WTC11 (cell line): ENCODE measurements at regions not wholly inside any gene's neighbourhood (a gene's known extent, or its start where the extent isn't known, plus 50 kb on each side); places are given as distances from the start of the nearest gene placed in this dataset.

ENCODE experiments used
- ATAC-seq: fragments of 200-7000 bp; cut with Tn5 transposase; 2 replicates; pipeline ENCODE4 v1.10.0; 2021; ENCODE audit warnings: mild to moderate bottlenecking, moderate library complexity
- CTCF ChIA-PET: fragments of 300-600 bp; sonication (Branson Sonifier 250); formaldehyde crosslinking; loops from one replicate; lab custom pipeline; 2021; ENCODE audit warnings: antibody characterized with exemption; lab: Charles Lee
- POLR2A ChIA-PET: fragments of 350-600 bp; sonication (Branson Sonifier 250); formaldehyde crosslinking; loops from one replicate; lab custom pipeline; 2021; ENCODE audit warnings: antibody characterized with exemption; lab: Charles Lee
- DNase-seq: peaks from one replicate; pipeline ENCODE4 v3.0.0; 2021; ENCODE audit warnings: low spot score
- H3K27ac Mint-ChIP-seq: 2 replicates; pipeline ENCODE4 v1.8.0; 2021; ENCODE audit warnings: mixed read lengths
- H3K27me3 Mint-ChIP-seq: 2 replicates; pipeline ENCODE4 v1.8.0; 2021; ENCODE audit warnings: low read depth, mild to moderate bottlenecking, moderate library complexity, mixed read lengths
- H3K36me3 Mint-ChIP-seq: 2 replicates; pipeline ENCODE4 v1.8.0; 2021; ENCODE audit warnings: mixed read lengths
- H3K4me1 Mint-ChIP-seq: 2 replicates; pipeline ENCODE4 v1.8.0; 2022; ENCODE audit warnings: mixed read lengths
- H3K4me3 Mint-ChIP-seq: 2 replicates; pipeline ENCODE4 v1.8.0; 2021; ENCODE audit warnings: mild to moderate bottlenecking, moderate library complexity, mixed read lengths
- H3K9me3 Mint-ChIP-seq: 2 replicates; pipeline ENCODE4 v1.8.0; 2021; ENCODE audit warnings: mixed read lengths
- ATF3 ChIP-seq: sonication (generic); formaldehyde crosslinking; conservative IDR thresholded peaks from 2 replicates; pipeline ENCODE4 v1.8.1; 2022; ENCODE audit warnings: mild to moderate bottlenecking, missing genetic modification reagents
- EMX1 ChIP-seq: fragments of 250-450 bp; sonication (Bioruptor Pico); IDR thresholded peaks from 2 replicates; pipeline ENCODE4 v1.8.0; 2021; ENCODE audit warnings: mild to moderate bottlenecking
- ERG ChIP-seq: fragments of 250-450 bp; sonication (Bioruptor Pico); IDR thresholded peaks from 2 replicates; pipeline ENCODE4 v1.8.0; 2021; ENCODE audit warnings: mild to moderate bottlenecking
- ESRRA ChIP-seq: sonication (generic); formaldehyde crosslinking; IDR thresholded peaks from 2 replicates; pipeline ENCODE4 v1.8.1; 2022; ENCODE audit warnings: mild to moderate bottlenecking, missing genetic modification reagents, borderline replicate concordance
- GABPB1 ChIP-seq: sonication (generic); formaldehyde crosslinking; IDR thresholded peaks from 2 replicates; pipeline ENCODE4 v1.8.1; 2023; ENCODE audit warnings: mild to moderate bottlenecking, missing genetic modification reagents
- GRHL2 ChIP-seq: fragments of 250-450 bp; sonication (Bioruptor Pico); IDR thresholded peaks from 2 replicates; pipeline ENCODE4 v1.8.0; 2022; ENCODE audit warnings: mild to moderate bottlenecking, moderate library complexity; ENCODE audit not compliant: insufficient replicate concordance, severe bottlenecking
- MYBL2 ChIP-seq: sonication (generic); formaldehyde crosslinking; IDR thresholded peaks from 2 replicates; pipeline ENCODE4 v1.8.1; 2023; ENCODE audit warnings: mild to moderate bottlenecking, moderate library complexity, missing genetic modification reagents
- STAT6 ChIP-seq: sonication (generic); formaldehyde crosslinking; conservative IDR thresholded peaks from 2 replicates; pipeline ENCODE4 v1.8.1; 2023; ENCODE audit warnings: mild to moderate bottlenecking, low read depth, missing genetic modification reagents, moderate library complexity
- ZNF317 ChIP-seq: sonication (generic); formaldehyde crosslinking; IDR thresholded peaks from 2 replicates; pipeline ENCODE4 v1.8.1; 2023; ENCODE audit warnings: low read depth, mild to moderate bottlenecking, moderate library complexity, missing genetic modification reagents, borderline replicate concordance
- ZNF512 ChIP-seq: sonication (generic); formaldehyde crosslinking; IDR thresholded peaks from 2 replicates; pipeline ENCODE4 v1.8.1; 2022; ENCODE audit warnings: missing genetic modification reagents, borderline replicate concordance
- TF ChIP-seq, protein P1 (sequence below): sonication (generic); formaldehyde crosslinking; IDR thresholded peaks from 2 replicates; pipeline ENCODE4 v1.8.1; 2022; ENCODE audit warnings: low read depth, mild to moderate bottlenecking, moderate library complexity, missing genetic modification reagents, borderline replicate concordance
- TF ChIP-seq, protein P2 (sequence below): sonication (generic); formaldehyde crosslinking; IDR thresholded peaks from 2 replicates; pipeline ENCODE4 v1.8.1; 2023; ENCODE audit warnings: mild to moderate bottlenecking, missing genetic modification reagents
- TF ChIP-seq, protein P3 (sequence below): sonication (generic); formaldehyde crosslinking; IDR thresholded peaks from 2 replicates; pipeline ENCODE4 v1.8.1; 2023; ENCODE audit warnings: mild to moderate bottlenecking, missing genetic modification reagents, borderline replicate concordance

- no peak for ATAC-seq
- H3K27ac Mint-ChIP-seq = no peak overlapping the region
- ChIA-PET POLR2A (no interaction called here), CTCF (interaction anchor here (0.6 kb wide), 1 partner anchor 1333 kb away, joined by 3 read pairs; no protein-coding TSS in a partner anchor)
- no peaks in the 10 kb centered on the region for H3K36me3 Mint-ChIP-seq
- H3K4me1 Mint-ChIP-seq = peaks cover 10% of the 10 kb centered on the region
- TF ChIP-seq, protein P1, sequence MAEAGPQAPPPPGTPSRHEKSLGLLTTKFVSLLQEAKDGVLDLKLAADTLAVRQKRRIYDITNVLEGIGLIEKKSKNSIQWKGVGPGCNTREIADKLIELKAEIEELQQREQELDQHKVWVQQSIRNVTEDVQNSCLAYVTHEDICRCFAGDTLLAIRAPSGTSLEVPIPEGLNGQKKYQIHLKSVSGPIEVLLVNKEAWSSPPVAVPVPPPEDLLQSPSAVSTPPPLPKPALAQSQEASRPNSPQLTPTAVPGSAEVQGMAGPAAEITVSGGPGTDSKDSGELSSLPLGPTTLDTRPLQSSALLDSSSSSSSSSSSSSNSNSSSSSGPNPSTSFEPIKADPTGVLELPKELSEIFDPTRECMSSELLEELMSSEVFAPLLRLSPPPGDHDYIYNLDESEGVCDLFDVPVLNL = no peak
- TF ChIP-seq GABPB1 (CRISPR knock-in tag) (0 out of 2 replicates have a peak, but pooled peaks have one; percentile 22), GRHL2 (no peak)
- TF ChIP-seq, all 79 proteins: peak for 1
- H3K4me3 Mint-ChIP-seq = no peak overlapping the region
- peaks cover 8% of the 10 kb centered on the region for H3K9me3 Mint-ChIP-seq
- DNase-seq = no peak
- H3K27me3 Mint-ChIP-seq = no peaks in the 10 kb centered on the region
These were observed 190.9 kb downstream of the HS3ST3A1 start for GRCh38 chr17:13410874-13411273.

GRCh38 chr17:13410214-13410613, 191.5 kb downstream of the HS3ST3A1 start:
- Mint-ChIP-seq H3K4me3 (no peak overlapping the region), H3K9me3 (peaks cover 3% of the 10 kb centered on the region), H3K27me3 (no peaks in the 10 kb centered on the region), H3K36me3 (no peaks in the 10 kb centered on the region), H3K27ac (no peak overlapping the region), H3K4me1 (peaks cover 16% of the 10 kb centered on the region)
- no peak for TF ChIP-seq ESRRA (CRISPR knock-in tag)
- TF ChIP-seq MYBL2 (CRISPR knock-in tag) = no peak
- TF ChIP-seq, protein P2, sequence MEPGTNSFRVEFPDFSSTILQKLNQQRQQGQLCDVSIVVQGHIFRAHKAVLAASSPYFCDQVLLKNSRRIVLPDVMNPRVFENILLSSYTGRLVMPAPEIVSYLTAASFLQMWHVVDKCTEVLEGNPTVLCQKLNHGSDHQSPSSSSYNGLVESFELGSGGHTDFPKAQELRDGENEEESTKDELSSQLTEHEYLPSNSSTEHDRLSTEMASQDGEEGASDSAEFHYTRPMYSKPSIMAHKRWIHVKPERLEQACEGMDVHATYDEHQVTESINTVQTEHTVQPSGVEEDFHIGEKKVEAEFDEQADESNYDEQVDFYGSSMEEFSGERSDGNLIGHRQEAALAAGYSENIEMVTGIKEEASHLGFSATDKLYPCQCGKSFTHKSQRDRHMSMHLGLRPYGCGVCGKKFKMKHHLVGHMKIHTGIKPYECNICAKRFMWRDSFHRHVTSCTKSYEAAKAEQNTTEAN (CRISPR knock-in tag) = no peak
- no peak for TF ChIP-seq STAT6 (CRISPR knock-in tag)
- no peak for TF ChIP-seq ZNF317 (CRISPR knock-in tag)
- TF ChIP-seq EMX1 = no peak
- TF ChIP-seq ZNF512 (CRISPR knock-in tag) = no peak
- no peak for TF ChIP-seq ATF3 (CRISPR knock-in tag)
- no peak for TF ChIP-seq ERG (CRISPR knock-in tag)
- TF ChIP-seq, protein P3, sequence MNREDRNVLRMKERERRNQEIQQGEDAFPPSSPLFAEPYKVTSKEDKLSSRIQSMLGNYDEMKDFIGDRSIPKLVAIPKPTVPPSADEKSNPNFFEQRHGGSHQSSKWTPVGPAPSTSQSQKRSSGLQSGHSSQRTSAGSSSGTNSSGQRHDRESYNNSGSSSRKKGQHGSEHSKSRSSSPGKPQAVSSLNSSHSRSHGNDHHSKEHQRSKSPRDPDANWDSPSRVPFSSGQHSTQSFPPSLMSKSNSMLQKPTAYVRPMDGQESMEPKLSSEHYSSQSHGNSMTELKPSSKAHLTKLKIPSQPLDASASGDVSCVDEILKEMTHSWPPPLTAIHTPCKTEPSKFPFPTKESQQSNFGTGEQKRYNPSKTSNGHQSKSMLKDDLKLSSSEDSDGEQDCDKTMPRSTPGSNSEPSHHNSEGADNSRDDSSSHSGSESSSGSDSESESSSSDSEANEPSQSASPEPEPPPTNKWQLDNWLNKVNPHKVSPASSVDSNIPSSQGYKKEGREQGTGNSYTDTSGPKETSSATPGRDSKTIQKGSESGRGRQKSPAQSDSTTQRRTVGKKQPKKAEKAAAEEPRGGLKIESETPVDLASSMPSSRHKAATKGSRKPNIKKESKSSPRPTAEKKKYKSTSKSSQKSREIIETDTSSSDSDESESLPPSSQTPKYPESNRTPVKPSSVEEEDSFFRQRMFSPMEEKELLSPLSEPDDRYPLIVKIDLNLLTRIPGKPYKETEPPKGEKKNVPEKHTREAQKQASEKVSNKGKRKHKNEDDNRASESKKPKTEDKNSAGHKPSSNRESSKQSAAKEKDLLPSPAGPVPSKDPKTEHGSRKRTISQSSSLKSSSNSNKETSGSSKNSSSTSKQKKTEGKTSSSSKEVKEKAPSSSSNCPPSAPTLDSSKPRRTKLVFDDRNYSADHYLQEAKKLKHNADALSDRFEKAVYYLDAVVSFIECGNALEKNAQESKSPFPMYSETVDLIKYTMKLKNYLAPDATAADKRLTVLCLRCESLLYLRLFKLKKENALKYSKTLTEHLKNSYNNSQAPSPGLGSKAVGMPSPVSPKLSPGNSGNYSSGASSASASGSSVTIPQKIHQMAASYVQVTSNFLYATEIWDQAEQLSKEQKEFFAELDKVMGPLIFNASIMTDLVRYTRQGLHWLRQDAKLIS = no peak
- ChIA-PET POLR2A (no interaction called here), CTCF (no interaction called here)
- ATAC-seq = no peak
- no peak for DNase-seq
